ENCODE measurements at regions not wholly inside any gene's neighbourhood (a gene's known extent, or its start where the extent isn't known, plus 50 kb on each side); places are given as distances from the start of the nearest gene placed in this dataset.

- TF ChIP-seq, protein P1, sequence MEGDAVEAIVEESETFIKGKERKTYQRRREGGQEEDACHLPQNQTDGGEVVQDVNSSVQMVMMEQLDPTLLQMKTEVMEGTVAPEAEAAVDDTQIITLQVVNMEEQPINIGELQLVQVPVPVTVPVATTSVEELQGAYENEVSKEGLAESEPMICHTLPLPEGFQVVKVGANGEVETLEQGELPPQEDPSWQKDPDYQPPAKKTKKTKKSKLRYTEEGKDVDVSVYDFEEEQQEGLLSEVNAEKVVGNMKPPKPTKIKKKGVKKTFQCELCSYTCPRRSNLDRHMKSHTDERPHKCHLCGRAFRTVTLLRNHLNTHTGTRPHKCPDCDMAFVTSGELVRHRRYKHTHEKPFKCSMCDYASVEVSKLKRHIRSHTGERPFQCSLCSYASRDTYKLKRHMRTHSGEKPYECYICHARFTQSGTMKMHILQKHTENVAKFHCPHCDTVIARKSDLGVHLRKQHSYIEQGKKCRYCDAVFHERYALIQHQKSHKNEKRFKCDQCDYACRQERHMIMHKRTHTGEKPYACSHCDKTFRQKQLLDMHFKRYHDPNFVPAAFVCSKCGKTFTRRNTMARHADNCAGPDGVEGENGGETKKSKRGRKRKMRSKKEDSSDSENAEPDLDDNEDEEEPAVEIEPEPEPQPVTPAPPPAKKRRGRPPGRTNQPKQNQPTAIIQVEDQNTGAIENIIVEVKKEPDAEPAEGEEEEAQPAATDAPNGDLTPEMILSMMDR (IDR thresholded peaks at IDR 0.05): no peak
- Histone ChIP-seq H3K27ac (no peak overlapping the region), H3K4me3 (no peak overlapping the region)
- no peak for DNase-seq (ENCODE audit: low spot score)
Observed at GRCh38 chr9:23412046-23412445, 414.0 kb downstream of the ELAVL2 start.

DNA sequence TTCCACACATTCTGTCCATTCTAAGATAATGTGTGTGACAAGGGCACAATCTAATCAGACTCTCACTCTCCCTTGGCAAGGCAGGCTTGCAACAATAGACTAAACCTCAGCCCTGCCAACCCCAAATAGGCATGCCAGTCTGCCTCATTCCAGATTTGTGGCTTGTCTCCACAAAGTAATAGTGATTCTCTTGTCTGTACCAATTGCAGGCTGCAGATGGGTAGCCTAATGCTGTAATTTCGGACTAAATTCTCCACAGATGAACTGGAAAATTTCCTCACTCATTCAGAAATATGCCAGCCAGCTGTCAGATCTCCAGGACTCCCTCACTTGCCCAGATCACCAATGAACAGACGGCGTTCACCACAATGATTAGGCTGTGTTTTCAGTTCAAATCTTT lies 413.6 kb downstream of the ELAVL2 start:
- TF ChIP-seq, protein P1 (IDR thresholded peaks at IDR 0.05): no peak
- DNase-seq (ENCODE audit: low spot score): no peak
- no peak overlapping the region for H3K4me3 ChIP-seq
- H3K27ac ChIP-seq: no peak overlapping the region

DNA sequence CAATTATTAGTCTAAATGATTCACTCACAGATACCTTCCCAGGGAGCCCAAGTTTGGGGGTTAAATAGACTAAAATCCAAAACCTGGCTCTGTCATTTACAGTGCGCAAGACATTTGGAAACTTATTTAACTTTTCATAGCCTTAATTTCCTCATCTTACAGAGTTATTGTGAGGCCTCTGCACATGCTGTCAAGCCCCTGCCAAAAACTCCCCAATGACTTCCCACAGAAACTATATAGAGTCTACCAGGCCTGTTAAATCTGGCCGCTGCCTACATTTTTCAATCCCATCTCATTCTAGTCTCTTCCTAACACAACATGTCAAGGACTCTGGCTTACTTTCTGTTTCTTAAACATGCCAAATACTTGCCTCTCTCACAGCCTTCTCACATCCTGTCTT lies 412.5 kb downstream of the ELAVL2 start:
- no peak overlapping the region for H3K4me3 ChIP-seq
- no peak overlapping the region for H3K27ac ChIP-seq
- DNase-seq (ENCODE audit: low spot score): no peak
- TF ChIP-seq, protein P1 (IDR thresholded peaks at IDR 0.05): no peak

GRCh38 chr9:23423999-23424398 lies 402.0 kb downstream of the ELAVL2 start:
- no peak overlapping the region for H3K27ac ChIP-seq
- no peak for DNase-seq (ENCODE audit: low spot score)
- H3K4me3 ChIP-seq: no peak overlapping the region
- TF ChIP-seq, protein P1 (IDR thresholded peaks at IDR 0.05): no peak

- Histone ChIP-seq H3K27ac (no peak overlapping the region), H3K4me3 (no peak overlapping the region)
- no peak for DNase-seq (ENCODE audit: low spot score)
- TF ChIP-seq, protein P1 (IDR thresholded peaks at IDR 0.05): no peak
Observed at GRCh38 chr9:23426144-23426543, 399.9 kb downstream of the ELAVL2 start.

DNA sequence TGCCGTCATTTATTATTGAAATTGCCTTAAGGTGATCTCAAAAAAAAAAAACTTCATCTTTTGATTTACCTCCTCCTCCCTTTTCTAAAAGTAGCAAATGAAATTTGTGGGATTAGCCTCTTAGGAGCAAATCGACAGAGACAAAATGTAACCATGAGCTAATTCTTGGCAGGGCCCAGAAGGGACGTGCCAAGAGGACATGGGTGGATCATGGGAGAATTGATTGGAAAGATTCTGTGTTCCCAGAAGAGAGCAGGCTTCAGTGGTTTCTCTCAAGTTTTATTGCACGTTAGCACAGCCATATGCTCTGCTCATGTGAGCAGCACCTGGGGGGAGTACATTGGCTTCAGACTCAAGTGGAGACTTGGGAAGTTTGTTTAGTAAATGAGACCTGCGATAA lies 394.6 kb downstream of the ELAVL2 start:
- no peak for DNase-seq (ENCODE audit: low spot score)
- no peak overlapping the region for H3K27ac ChIP-seq
- no peak overlapping the region for H3K4me3 ChIP-seq
- TF ChIP-seq, protein P1 (IDR thresholded peaks at IDR 0.05): no peak

GRCh38 chr9:23434654-23435053 lies 391.4 kb downstream of the ELAVL2 start:
- Histone ChIP-seq H3K4me3 (no peak overlapping the region), H3K27ac (no peak overlapping the region)
- TF ChIP-seq, protein P1 (IDR thresholded peaks at IDR 0.05): no peak
- no peak for DNase-seq (ENCODE audit: low spot score)
